WERI-Rb-1 (cell line): ENCODE measurements at regions not wholly inside any gene's neighbourhood (a gene's known extent, or its start where the extent isn't known, plus 50 kb on each side); places are given as distances from the start of the nearest gene placed in this dataset.

ENCODE experiments used
- DNase-seq: peaks from one replicate; pipeline ENCODE4 v3.0.0-alpha.2; 2020
- H3K27ac ChIP-seq: fragments of 250-450 bp; sonication (Bioruptor Pico); 2 replicates; pipeline ENCODE4 v1.5.1; 2020; ENCODE audit warnings: mild to moderate bottlenecking, moderate library complexity
- H3K27me3 ChIP-seq: fragments of 250-450 bp; sonication (Bioruptor Pico); 2 replicates; pipeline ENCODE4 v1.5.1; 2021; ENCODE audit warnings: mild to moderate bottlenecking, low read depth, moderate library complexity; ENCODE audit not compliant: insufficient read depth, severe bottlenecking
- H3K36me3 ChIP-seq: fragments of 250-450 bp; sonication (Bioruptor Pico); 2 replicates; pipeline ENCODE4 v1.5.1; 2020; ENCODE audit warnings: mild to moderate bottlenecking, moderate library complexity
- H3K4me3 ChIP-seq: 2 replicates; pipeline ENCODE4 v1.5.1; 2011; ENCODE audit warnings: low read depth, mild to moderate bottlenecking, control low read depth, low read length
- H3K9me3 ChIP-seq: fragments of 250-450 bp; sonication (Bioruptor Pico); 2 replicates; pipeline ENCODE4 v1.5.1; 2021; ENCODE audit warnings: mild to moderate bottlenecking, moderate library complexity; ENCODE audit not compliant: severe bottlenecking
- CTCF ChIP-seq: IDR thresholded peaks from 2 replicates; pipeline ENCODE4 v1.5.1; 2011; ENCODE audit warnings: low read depth, mild to moderate bottlenecking, control low read depth, inconsistent platforms, low read length

- no peaks in the 10 kb centered on the region for H3K9me3 ChIP-seq
- no peak for TF ChIP-seq CTCF
- H3K4me3 ChIP-seq, result no peak overlapping the region
- DNase-seq, result peak; percentile 49
- H3K27me3 ChIP-seq, result no peaks in the 10 kb centered on the region
- no peak overlapping the region for H3K27ac ChIP-seq
- H3K36me3 ChIP-seq, result no peaks in the 10 kb centered on the region
Measured at GRCh38 chr5:74240783-74241750, 399.5 kb downstream of the ENC1 start.

GRCh38 chr5:74239261-74239660 is 401.3 kb downstream of the ENC1 start:
- no peak overlapping the region for H3K4me3 ChIP-seq
- no peaks in the 10 kb centered on the region for H3K36me3 ChIP-seq
- TF ChIP-seq CTCF, result no peak
- H3K9me3 ChIP-seq, result no peaks in the 10 kb centered on the region
- H3K27me3 ChIP-seq, result no peaks in the 10 kb centered on the region
- no peak overlapping the region for H3K27ac ChIP-seq
- no peak for DNase-seq

GRCh38 chr5:74237571-74238145 is 402.9 kb downstream of the ENC1 start:
- Histone ChIP-seq H3K27ac (no peak overlapping the region), H3K4me3 (no peak overlapping the region), H3K9me3 (no peaks in the 10 kb centered on the region), H3K36me3 (no peaks in the 10 kb centered on the region), H3K27me3 (no peaks in the 10 kb centered on the region)
- no peak for DNase-seq
- TF ChIP-seq CTCF, result no peak

- no peaks in the 10 kb centered on the region for H3K27me3 ChIP-seq
- H3K36me3 ChIP-seq, result no peaks in the 10 kb centered on the region
- H3K9me3 ChIP-seq, result no peaks in the 10 kb centered on the region
- DNase-seq, result no peak
- H3K27ac ChIP-seq, result no peak overlapping the region
- no peak for TF ChIP-seq CTCF
- H3K4me3 ChIP-seq, result no peak overlapping the region
Measured at GRCh38 chr5:74235552-74235951, 405.0 kb downstream of the ENC1 start.

GRCh38 chr5:74233571-74233970 is 407.0 kb downstream of the ENC1 start:
- Histone ChIP-seq H3K27ac (no peak overlapping the region), H3K36me3 (no peaks in the 10 kb centered on the region), H3K9me3 (no peaks in the 10 kb centered on the region), H3K4me3 (no peak overlapping the region), H3K27me3 (no peaks in the 10 kb centered on the region)
- DNase-seq, result no peak
- TF ChIP-seq CTCF, result no peak
